ENCODE measurements at regions not wholly inside any gene's neighbourhood (a gene's known extent, or its start where the extent isn't known, plus 50 kb on each side); places are given as distances from the start of the nearest gene placed in this dataset.

DNA sequence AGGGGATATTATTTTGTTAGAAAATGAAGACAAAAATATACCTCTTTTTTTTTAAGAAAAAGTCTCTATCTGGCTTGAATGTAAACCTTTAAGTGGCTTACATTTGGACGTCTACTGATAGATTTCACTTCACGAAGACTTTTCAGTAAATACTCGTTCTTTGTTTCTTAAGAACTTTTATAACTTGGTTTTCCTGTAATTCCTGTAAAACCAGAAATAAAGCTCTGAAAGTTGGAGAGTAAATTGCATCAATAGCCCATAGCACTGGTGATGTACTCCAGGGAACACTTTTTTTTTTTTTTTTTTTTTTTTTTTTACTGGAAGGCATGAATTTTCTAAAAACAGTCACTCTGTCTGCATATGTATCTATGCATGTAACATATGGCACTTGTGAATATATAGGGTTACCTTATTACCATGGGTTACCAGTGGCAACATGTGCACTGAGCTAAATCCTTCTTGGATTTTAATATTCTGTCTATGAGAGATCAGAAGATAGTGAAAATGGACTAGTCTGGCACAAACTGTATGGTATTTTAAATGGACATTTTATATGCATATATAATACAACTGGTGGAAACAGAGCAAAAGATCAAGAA, 309.2 kb upstream of the TCF4 start:
- H3K4me1 ChIP-seq (replicated peaks in 1 of 2; ENCODE audit: control insufficient read depth in 2 of 2, insufficient read depth in 2 of 2, low read length in 2 of 2): peaks cover 0 to 4% of the 10 kb centered on the region in 2 experiments; a peak in 2 of 5 replicates
- H3K79me2 ChIP-seq (ENCODE audit: control insufficient read depth, insufficient read depth, low read length): peaks cover 16% of the 10 kb centered on the region
- ChIA-PET POLR2A (interaction anchor here (2.1 kb wide), 1 partner anchor 10 kb away, joined by 6 read pairs; no protein-coding TSS in a partner anchor), CTCF (ENCODE audit: low intra/inter-chr PET ratio) (no interaction called here)
- in situ Hi-C loops (cut with MboI) (no loop called here), intact Hi-C loops (cut with micrococcal nuclease) (no loop called here)
- H3K9ac ChIP-seq (ENCODE audit: insufficient read depth in 1 of 2, low read depth in 2 of 2, low read length in 2 of 2): no peak overlapping the region
- H3K4me3 ChIP-seq: no peak overlapping the region
- H3K36me3 ChIP-seq (ENCODE audit: control insufficient read depth, insufficient read depth, low read length): no peaks in the 10 kb centered on the region
- no peak overlapping the region for H2AFZ ChIP-seq (ENCODE audit: low read depth, low read length)
- H4K20me1 ChIP-seq (replicated peaks; ENCODE audit: control insufficient read depth, insufficient read depth, low read length): no peaks in the 10 kb centered on the region
- no peaks in the 10 kb centered on the region for H3K27me3 ChIP-seq (ENCODE audit: control insufficient read depth in 2 of 2, insufficient read depth in 2 of 2, low read length in 2 of 2)
- FAIRE-seq (no peak), DNase-seq (ENCODE audit: extremely low read depth in 1 of 4, low spot score in 3 of 4) (no peak), ATAC-seq (no peak)
- H3K9me1 ChIP-seq (ENCODE audit: control insufficient read depth, insufficient read depth, low read length): no peaks in the 10 kb centered on the region
- TF ChIP-seq ZNF551 (CRISPR knock-in tag; IDR thresholded peaks at IDR 0.05): no peak
- TF ChIP-seq, protein P1, sequence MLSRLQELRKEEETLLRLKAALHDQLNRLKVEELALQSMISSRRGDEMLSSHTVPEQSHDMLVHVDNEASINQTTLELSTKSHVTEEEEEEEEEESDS (CRISPR knock-in tag; IDR thresholded peaks at IDR 0.05): no peak
- no peak for TF ChIP-seq TEAD4 (IDR thresholded peaks at IDR 0.05; ENCODE audit: low read length)
- TF ChIP-seq TEAD4 (CRISPR knock-in tag; IDR thresholded peaks at IDR 0.05; ENCODE audit: borderline replicate concordance): no peak
- no peak for TF ChIP-seq SREBF1 (IDR thresholded peaks at IDR 0.05; ENCODE audit: borderline replicate concordance, low read depth, low read length)
- TF ChIP-seq, protein P2, sequence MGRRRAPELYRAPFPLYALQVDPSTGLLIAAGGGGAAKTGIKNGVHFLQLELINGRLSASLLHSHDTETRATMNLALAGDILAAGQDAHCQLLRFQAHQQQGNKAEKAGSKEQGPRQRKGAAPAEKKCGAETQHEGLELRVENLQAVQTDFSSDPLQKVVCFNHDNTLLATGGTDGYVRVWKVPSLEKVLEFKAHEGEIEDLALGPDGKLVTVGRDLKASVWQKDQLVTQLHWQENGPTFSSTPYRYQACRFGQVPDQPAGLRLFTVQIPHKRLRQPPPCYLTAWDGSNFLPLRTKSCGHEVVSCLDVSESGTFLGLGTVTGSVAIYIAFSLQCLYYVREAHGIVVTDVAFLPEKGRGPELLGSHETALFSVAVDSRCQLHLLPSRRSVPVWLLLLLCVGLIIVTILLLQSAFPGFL (CRISPR knock-in tag; IDR thresholded peaks at IDR 0.05): no peak
- no peak for TF ChIP-seq CXXC5 (CRISPR knock-in tag; IDR thresholded peaks at IDR 0.05)
- no peak overlapping the region for H3K4me2 ChIP-seq (ENCODE audit: insufficient read depth, low read length)
- no peaks in the 10 kb centered on the region for H3K9me3 ChIP-seq (replicated peaks; ENCODE audit: control insufficient read depth, insufficient read depth, low read depth, low read length)
- WGBS (ENCODE audit: insufficient coverage, low coverage, missing lambda C conversion rate): 69% methylated on average over 3 of the region's 3 CpGs
- no TSS peak for BruUV-seq (replicated peaks)
- no peak overlapping the region for H3K27ac ChIP-seq (ENCODE audit: extremely low read depth, low read depth, low read length)
